Kidney epithelial cell (primary cell): ENCODE measurements at regions not wholly inside any gene's neighbourhood (a gene's known extent, or its start where the extent isn't known, plus 50 kb on each side); places are given as distances from the start of the nearest gene placed in this dataset.

Experiments
- DNase-seq: peaks from one replicate; pipeline ENCODE4 v3.0.0-alpha.2; 2010; ENCODE audit warnings: low read depth
- H3K27me3 ChIP-seq: 2 replicates; pipeline ENCODE4 v1.6.0; 2011; ENCODE audit warnings: low read length; ENCODE audit not compliant: control insufficient read depth, insufficient read depth
- H3K36me3 ChIP-seq: 2 replicates; pipeline ENCODE4 v1.5.1; 2011; ENCODE audit warnings: low read length; ENCODE audit not compliant: control insufficient read depth, insufficient read depth
- H3K4me3 ChIP-seq: 2 replicates; pipeline ENCODE4 v1.5.1; 2011; ENCODE audit warnings: low read depth, mild to moderate bottlenecking, control low read depth, low read length
- CTCF ChIP-seq: IDR thresholded peaks from 2 replicates; pipeline ENCODE4 v1.5.1; 2011; ENCODE audit warnings: mild to moderate bottlenecking, moderate library complexity, low read length, control low read depth, inconsistent platforms; ENCODE audit not compliant: insufficient read depth, poor library complexity, severe bottlenecking

- peak; percentile 26 for DNase-seq
- Histone ChIP-seq H3K27me3 (peaks cover 4% of the 10 kb centered on the region), H3K4me3 (no peak overlapping the region), H3K36me3 (no peaks in the 10 kb centered on the region)
- peak; percentile 76 for TF ChIP-seq CTCF
Measured at GRCh38 chr5:108681079-108681921, 66.4 kb upstream of the FER start.

- Histone ChIP-seq H3K27me3 (peaks cover 4% of the 10 kb centered on the region), H3K36me3 (no peaks in the 10 kb centered on the region), H3K4me3 (no peak overlapping the region)
- DNase-seq, result no peak
- no peak for TF ChIP-seq CTCF
Measured at GRCh38 chr5:108678091-108678490, 69.6 kb upstream of the FER start.

GRCh38 chr5:108675736-108676135 is 72.0 kb upstream of the FER start:
- H3K27me3 ChIP-seq, result peaks cover 4% of the 10 kb centered on the region
- no peaks in the 10 kb centered on the region for H3K36me3 ChIP-seq
- no peak overlapping the region for H3K4me3 ChIP-seq
- no peak for TF ChIP-seq CTCF
- no peak for DNase-seq

- Histone ChIP-seq H3K36me3 (no peaks in the 10 kb centered on the region), H3K27me3 (no peaks in the 10 kb centered on the region), H3K4me3 (no peak overlapping the region)
- no peak for DNase-seq
- TF ChIP-seq CTCF, result no peak
Measured at GRCh38 chr5:108672639-108673038, 75.1 kb upstream of the FER start.

- no peak for TF ChIP-seq CTCF
- DNase-seq, result no peak
- no peaks in the 10 kb centered on the region for H3K27me3 ChIP-seq
Measured at GRCh38 chr5:108670591-108671289, 77.0 kb upstream of the FER start.

More at GRCh38 chr5:108670591-108671289, 77.0 kb upstream of the FER start:
- H3K4me3 ChIP-seq, result no peak overlapping the region
- no peaks in the 10 kb centered on the region for H3K36me3 ChIP-seq
